ENCODE measurements at regions not wholly inside any gene's neighbourhood (a gene's known extent, or its start where the extent isn't known, plus 50 kb on each side); places are given as distances from the start of the nearest gene placed in this dataset.
A peak's percentile ranks its signal among the peaks of the same experiment; 100 is the strongest.

DNA sequence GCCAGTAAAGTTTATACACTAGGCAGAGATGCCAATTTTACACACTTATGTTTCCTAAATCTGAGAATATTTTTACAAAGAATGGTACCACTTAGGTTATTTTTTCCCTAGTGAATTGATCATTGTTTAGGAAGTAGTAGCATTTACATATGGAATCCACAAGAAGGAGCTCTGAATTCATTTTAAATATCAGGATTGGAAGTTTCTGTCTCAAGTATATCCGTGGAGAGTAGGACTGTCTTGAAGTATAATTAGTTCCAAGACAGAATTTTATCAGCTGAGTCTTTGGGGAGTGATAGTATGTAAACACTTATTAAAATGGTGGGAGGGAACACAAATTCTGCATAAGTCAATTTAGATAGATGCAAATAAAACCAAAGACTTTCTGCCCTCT is 82.3 kb upstream of the FAM98A start:
- TF ChIP-seq, protein P1, sequence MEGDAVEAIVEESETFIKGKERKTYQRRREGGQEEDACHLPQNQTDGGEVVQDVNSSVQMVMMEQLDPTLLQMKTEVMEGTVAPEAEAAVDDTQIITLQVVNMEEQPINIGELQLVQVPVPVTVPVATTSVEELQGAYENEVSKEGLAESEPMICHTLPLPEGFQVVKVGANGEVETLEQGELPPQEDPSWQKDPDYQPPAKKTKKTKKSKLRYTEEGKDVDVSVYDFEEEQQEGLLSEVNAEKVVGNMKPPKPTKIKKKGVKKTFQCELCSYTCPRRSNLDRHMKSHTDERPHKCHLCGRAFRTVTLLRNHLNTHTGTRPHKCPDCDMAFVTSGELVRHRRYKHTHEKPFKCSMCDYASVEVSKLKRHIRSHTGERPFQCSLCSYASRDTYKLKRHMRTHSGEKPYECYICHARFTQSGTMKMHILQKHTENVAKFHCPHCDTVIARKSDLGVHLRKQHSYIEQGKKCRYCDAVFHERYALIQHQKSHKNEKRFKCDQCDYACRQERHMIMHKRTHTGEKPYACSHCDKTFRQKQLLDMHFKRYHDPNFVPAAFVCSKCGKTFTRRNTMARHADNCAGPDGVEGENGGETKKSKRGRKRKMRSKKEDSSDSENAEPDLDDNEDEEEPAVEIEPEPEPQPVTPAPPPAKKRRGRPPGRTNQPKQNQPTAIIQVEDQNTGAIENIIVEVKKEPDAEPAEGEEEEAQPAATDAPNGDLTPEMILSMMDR (IDR thresholded peaks at IDR 0.05; ENCODE audit: low read depth, low read length): peak; percentile 39
- no peak for TF ChIP-seq EZH2phosphoT487 (IDR thresholded peaks at IDR 0.05; ENCODE audit: low read depth)

Measured in OCI-LY3 (cell line).